ENCODE measurements at regions not wholly inside any gene's neighbourhood (a gene's known extent, or its start where the extent isn't known, plus 50 kb on each side); places are given as distances from the start of the nearest gene placed in this dataset.
A peak's percentile ranks its signal among the peaks of the same experiment; 100 is the strongest.

- no peak for DNase-seq
- no peak for TF ChIP-seq CTCF (IDR thresholded peaks at IDR 0.05)
- TF ChIP-seq POLR2A (IDR thresholded peaks at IDR 0.05): no peak
- TF ChIP-seq EP300 (IDR thresholded peaks at IDR 0.05; ENCODE audit: low read depth): no peak
- TF ChIP-seq POLR2AphosphoS5 (IDR thresholded peaks at IDR 0.05): no peak
- no peak overlapping the region for H3K4me3 ChIP-seq
- in situ Hi-C loops (cut with MboI; ENCODE audit: low pct_ligation_motif_present in 1 of 4, low pct_unique_long_range_greater_than_20kb in 1 of 4, low sequenced_read_pairs in 3 of 4): no loop called here
- H3K4me1 ChIP-seq: no peaks in the 10 kb centered on the region
- H3K36me3 ChIP-seq: no peaks in the 10 kb centered on the region
- H3K9me3 ChIP-seq: no peaks in the 10 kb centered on the region
- no peaks in the 10 kb centered on the region for H3K27me3 ChIP-seq
- intact Hi-C loops (cut with DNase I; ENCODE audit: low total_unique reads): no loop called here
- H3K27ac ChIP-seq: no peak overlapping the region
- WGBS, 2 donors (ENCODE audit: low coverage in 1 of 2): 65 to 81% methylated on average over 2 of the region's 2 CpGs
Observed at GRCh38 chr3:22068619-22069018, 317.6 kb upstream of the ZNF385D start.

GRCh38 chr3:22088204-22088603 lies 337.2 kb upstream of the ZNF385D start:
- Histone ChIP-seq H3K4me3 (no peak overlapping the region), H3K9me3 (no peaks in the 10 kb centered on the region), H3K27me3 (no peaks in the 10 kb centered on the region), H3K27ac (no peak overlapping the region), H3K36me3 (no peaks in the 10 kb centered on the region), H3K4me1 (no peaks in the 10 kb centered on the region)
- intact Hi-C loops (cut with DNase I; ENCODE audit: low total_unique reads) (no loop called here), in situ Hi-C loops (cut with MboI; ENCODE audit: low pct_ligation_motif_present in 1 of 4, low pct_unique_long_range_greater_than_20kb in 1 of 4, low sequenced_read_pairs in 3 of 4) (no loop called here)
- 47 to 85% methylated on average over 2 to 3 of the region's 3 CpGs for WGBS, 2 donors (ENCODE audit: low coverage in 1 of 2)
- no peak for TF ChIP-seq POLR2AphosphoS5 (IDR thresholded peaks at IDR 0.05)
- no peak for DNase-seq

GRCh38 chr3:22089284-22089683 lies 338.3 kb upstream of the ZNF385D start:
- H3K9me3 ChIP-seq: no peaks in the 10 kb centered on the region
- H3K4me3 ChIP-seq: no peak overlapping the region
- TF ChIP-seq POLR2AphosphoS5 (IDR thresholded peaks at IDR 0.05) (no peak), CTCF (IDR thresholded peaks at IDR 0.05) (peak in 4 of 5 experiments; percentile 15 to 33 (median 30))
- no peaks in the 10 kb centered on the region for H3K4me1 ChIP-seq
- no peaks in the 10 kb centered on the region for H3K36me3 ChIP-seq
- 10 to 18% methylated on average over 2 to 4 of the region's 4 CpGs for WGBS, 2 donors (ENCODE audit: low coverage in 1 of 2)
- H3K27ac ChIP-seq: no peak overlapping the region
- in situ Hi-C loops (cut with MboI; ENCODE audit: low pct_ligation_motif_present in 1 of 4, low pct_unique_long_range_greater_than_20kb in 1 of 4, low sequenced_read_pairs in 3 of 4): no loop called here
- peak; percentile 7 for DNase-seq
- H3K27me3 ChIP-seq: no peaks in the 10 kb centered on the region
- intact Hi-C loops (cut with DNase I; ENCODE audit: low total_unique reads): no loop called here

GRCh38 chr3:22091329-22091728 lies 340.3 kb upstream of the ZNF385D start:
- no peak overlapping the region for H3K27ac ChIP-seq
- TF ChIP-seq EP300 (IDR thresholded peaks at IDR 0.05; ENCODE audit: low read depth): no peak
- no peak for TF ChIP-seq POLR2A (IDR thresholded peaks at IDR 0.05)
- no peak for TF ChIP-seq CTCF (IDR thresholded peaks at IDR 0.05)
- TF ChIP-seq POLR2AphosphoS5 (IDR thresholded peaks at IDR 0.05): no peak
- no peak overlapping the region for H3K4me3 ChIP-seq
- no peaks in the 10 kb centered on the region for H3K27me3 ChIP-seq
- H3K9me3 ChIP-seq: no peaks in the 10 kb centered on the region
- no peak for DNase-seq
- in situ Hi-C loops (cut with MboI; ENCODE audit: low pct_ligation_motif_present in 1 of 4, low pct_unique_long_range_greater_than_20kb in 1 of 4, low sequenced_read_pairs in 3 of 4): no loop called here
- no peaks in the 10 kb centered on the region for H3K36me3 ChIP-seq
- no peaks in the 10 kb centered on the region for H3K4me1 ChIP-seq
- intact Hi-C loops (cut with DNase I; ENCODE audit: low total_unique reads): no loop called here
- 84 to 85% methylated on average over 2 of the region's 2 CpGs for whole genome bisulfite sequencing, 2 donors (ENCODE audit: low coverage in 1 of 2)

- Histone ChIP-seq H3K27ac (no peak overlapping the region), H3K9me3 (no peaks in the 10 kb centered on the region), H3K4me1 (no peaks in the 10 kb centered on the region), H3K4me3 (no peak overlapping the region), H3K36me3 (no peaks in the 10 kb centered on the region), H3K27me3 (no peaks in the 10 kb centered on the region)
- in situ Hi-C loops (cut with MboI; ENCODE audit: low pct_ligation_motif_present in 1 of 4, low pct_unique_long_range_greater_than_20kb in 1 of 4, low sequenced_read_pairs in 3 of 4): no loop called here
- no peak for DNase-seq
- WGBS, 2 donors (ENCODE audit: low coverage in 1 of 2): 10 to 28% methylated on average over 2 of the region's 2 CpGs
- intact Hi-C loops (cut with DNase I; ENCODE audit: low total_unique reads): no loop called here
- TF ChIP-seq POLR2AphosphoS5 (IDR thresholded peaks at IDR 0.05) (no peak), EP300 (IDR thresholded peaks at IDR 0.05; ENCODE audit: low read depth) (no peak), POLR2A (IDR thresholded peaks at IDR 0.05) (no peak), CTCF (IDR thresholded peaks at IDR 0.05) (no peak)
Observed at GRCh38 chr3:22098021-22098420, 347.0 kb upstream of the ZNF385D start.
